GM12891 (cell line): ENCODE measurements at regions not wholly inside any gene's neighbourhood (a gene's known extent, or its start where the extent isn't known, plus 50 kb on each side); places are given as distances from the start of the nearest gene placed in this dataset.

ENCODE experiments used
- POLR2A ChIP-seq: IDR thresholded peaks from 2 replicates; pipeline ENCODE4 v1.6.1; 2011; ENCODE audit warnings: low read depth, low read length, control low read depth
- POLR2AphosphoS5 ChIP-seq: IDR thresholded peaks from 2 replicates; pipeline ENCODE4 v1.6.1; 2011; ENCODE audit warnings: low read depth, low read length, control low read depth
- POU2F2 ChIP-seq: IDR thresholded peaks from 2 replicates; pipeline ENCODE4 v1.6.1; 2011; ENCODE audit warnings: low read depth, mild to moderate bottlenecking, control low read depth, low read length, moderate library complexity
- TAF1 ChIP-seq: IDR thresholded peaks from 2 replicates; pipeline ENCODE4 v1.6.1; 2011; ENCODE audit warnings: low read depth, low read length, control low read depth

- TF ChIP-seq POLR2A (no peak), POU2F2 (no peak), POLR2AphosphoS5 (no peak), TAF1 (no peak)
These were observed 190.8 kb upstream of the CNOT2 start for GRCh38 chr12:70052476-70052875.
